CD4-positive, alpha-beta T cell treated with Interleukin-6 for 4 hours (primary cell): ENCODE measurements at regions not wholly inside any gene's neighbourhood (a gene's known extent, or its start where the extent isn't known, plus 50 kb on each side); places are given as distances from the start of the nearest gene placed in this dataset.
A peak's percentile ranks its signal among the peaks of the same experiment; 100 is the strongest.
"Not testable (repeated sequence)": the region's sequence is repeated elsewhere in the genome, so short reads cannot be mapped to it uniquely, and the experiment has no call there.

Source experiments
- DNase-seq: peaks from one replicate; pipeline ENCODE4 v3.0.0-alpha.2; 2020; ENCODE audit warnings: mixed read lengths

DNA sequence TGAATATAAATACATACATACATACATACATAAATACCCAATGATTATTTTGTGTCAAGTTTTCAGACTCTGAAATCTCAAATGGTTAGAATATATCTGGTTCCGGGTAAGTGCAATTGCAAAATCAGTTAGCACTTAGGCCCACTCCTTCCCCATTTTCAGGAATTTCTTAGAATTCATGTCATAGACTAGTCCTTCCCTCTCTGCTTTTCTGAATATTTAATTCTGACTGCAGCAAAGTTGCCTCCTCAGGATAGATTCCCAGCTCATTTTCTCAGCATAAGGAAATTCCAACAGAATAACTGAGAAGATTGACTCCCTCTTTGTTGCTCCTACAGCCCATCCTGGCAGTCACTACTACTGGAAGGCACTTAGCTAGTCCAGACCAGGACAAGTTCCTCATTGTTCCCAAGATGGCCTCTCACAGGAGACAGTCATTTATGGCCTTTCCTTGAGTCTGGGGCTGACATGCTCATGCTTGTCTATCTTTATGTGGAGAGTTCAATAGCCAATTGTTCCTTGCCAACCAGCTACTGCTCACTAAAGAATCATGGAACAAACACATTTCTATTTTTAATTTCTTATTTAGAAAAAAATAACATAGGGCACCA lies 142.9 kb upstream of the ITGB1 start:
- DNase-seq: no peak

DNA sequence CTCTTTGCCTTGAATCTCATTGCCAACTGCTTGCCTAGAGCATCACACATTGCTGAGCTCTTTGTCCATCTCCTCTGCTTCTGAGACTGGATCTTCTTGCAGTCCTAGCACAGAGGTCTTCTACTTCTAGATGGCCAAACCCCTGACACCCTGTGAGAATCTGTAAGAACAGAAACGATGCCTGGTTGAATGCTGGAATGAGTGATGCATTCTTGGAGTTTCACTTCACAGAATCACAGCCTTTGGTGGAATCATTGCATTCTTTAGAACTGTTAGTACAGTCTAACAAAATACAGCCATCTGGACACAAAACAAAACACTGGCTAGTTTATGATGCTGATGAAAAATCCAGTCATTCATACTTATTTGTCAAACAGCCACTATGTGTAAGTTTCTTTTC lies 141.7 kb upstream of the ITGB1 start:
- DNase-seq: no peak

DNA sequence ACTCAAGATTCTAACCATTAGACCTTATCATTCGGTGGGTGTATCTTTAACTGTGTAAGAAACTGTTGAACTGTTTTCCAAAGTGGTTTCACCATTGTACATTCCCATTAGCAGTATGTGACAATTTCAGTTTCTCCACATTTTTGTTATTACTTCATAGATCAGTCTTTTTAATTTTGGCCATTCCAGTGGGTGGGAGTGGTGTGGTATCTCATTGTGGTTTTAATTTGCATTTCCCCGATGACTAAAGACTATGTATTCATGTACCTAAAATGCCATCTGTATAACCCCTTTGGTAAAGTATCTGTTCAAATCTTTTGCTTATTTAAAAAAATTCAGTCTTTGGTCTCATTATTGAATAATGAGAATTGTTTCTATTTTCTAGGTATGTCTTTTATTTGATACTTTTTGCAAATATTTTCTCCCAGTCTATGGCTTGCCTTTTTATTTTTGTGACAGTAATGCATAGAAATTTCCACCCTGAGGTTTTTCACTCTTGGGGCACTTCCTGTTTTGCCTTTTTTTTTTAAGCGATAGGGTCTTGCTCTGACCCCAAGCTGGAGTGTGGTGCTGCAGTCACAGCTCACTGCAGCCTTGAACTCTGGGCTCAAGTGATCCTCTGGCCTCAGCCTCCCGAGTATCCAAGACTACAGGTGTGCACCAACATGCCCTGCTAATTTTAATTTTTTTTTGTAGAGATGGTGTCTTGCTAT lies 141.1 kb upstream of the ITGB1 start:
- no peak for DNase-seq

DNA sequence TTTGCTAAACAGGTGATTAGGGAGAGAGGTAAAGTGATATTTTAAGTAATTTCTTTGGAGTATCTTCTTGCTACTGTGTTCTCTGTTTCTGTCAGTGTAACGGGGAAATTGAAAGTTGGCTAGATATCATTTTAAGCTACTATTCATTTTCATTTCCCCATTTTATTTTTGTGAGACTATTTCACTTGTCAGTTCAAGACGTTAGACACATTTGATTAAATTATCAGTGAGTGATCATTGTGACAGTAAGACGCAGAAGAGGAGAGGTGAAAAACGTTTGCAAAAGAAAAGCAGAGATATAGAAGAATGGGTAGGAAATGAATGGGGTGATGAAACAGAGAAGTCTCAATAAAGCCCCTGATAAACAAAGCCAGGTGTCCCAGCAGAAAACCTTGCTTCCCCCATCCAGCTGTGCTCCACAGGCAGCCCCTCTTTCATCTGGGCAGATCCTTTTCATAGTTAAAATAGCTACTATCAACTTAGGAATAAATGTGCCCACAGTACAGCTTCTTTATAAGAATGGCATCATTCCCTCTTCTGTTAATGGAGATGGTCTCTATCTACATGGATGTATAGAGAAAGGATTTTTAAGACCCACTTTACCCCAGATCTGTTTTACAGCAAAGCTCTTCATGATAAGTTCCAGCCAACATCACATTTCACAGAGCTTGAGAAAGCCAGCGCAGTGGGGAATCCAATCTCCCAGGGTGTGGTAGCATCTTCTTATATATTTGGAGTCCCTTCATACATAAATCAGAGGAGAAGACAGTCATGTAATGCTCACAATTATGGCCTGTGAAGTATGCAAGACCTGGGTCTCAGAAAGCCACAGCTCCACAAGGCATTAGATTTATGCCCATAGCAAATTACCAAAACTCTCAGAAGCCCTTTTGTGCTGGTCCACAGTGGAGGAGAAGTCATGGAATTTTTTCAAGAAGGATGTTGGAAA lies 138.1 kb upstream of the ITGB1 start:
- DNase-seq: no peak

DNA sequence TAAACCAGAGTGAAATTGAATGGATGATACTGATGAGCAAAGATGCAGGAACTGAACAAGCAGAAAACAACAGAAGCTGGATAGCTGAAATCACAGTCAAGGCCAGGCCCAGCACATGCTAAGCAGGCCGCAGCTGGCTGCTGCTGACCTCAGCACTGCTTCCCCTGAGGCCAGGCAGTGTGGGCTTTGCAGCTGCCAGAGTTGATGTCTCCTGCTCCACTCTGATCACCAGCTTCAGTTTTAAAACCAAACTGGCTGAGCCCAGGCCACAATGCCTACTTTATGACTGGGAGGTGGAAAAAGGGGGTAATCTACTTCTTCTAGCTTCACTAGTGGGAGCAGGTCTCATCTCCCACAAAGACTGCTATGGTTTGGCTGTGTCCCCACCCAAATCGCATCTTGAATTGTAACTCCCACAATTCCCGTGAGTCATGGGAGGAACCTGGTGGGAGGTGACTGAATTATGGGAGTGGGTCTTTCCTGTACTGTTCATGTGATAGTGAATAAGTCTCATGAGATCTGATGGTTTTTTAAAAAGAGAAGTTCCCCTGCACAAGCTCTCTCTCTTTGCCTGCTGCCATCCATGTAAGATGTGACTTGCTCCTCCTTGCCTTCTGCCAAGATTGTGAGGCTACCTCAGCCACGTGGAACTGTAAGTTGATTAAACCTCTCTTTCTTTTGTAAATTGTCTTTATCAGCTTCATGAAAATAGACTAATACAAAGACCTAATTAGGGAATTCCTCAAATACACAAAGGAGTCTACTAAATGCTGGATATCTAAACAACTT lies 136.4 kb upstream of the ITGB1 start:
- no peak for DNase-seq

DNA sequence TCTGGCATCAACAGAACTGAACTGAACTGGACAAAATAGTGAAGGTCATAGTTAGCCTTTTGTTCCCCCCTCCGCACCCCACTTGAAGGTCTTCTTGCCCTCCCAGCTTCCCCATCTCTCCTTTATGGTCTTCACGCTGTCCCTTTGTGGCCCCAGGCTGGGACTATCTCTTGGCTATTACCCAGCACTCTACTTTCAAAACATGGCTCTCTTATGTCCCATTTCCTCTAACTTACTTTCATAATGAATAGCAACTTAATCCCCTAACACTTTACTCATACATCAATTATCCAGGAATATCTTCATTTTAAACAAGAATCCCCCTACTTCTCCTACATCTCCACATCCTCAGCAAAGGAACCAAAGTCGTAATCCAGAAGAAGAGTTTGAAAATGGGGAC lies 135.3 kb upstream of the ITGB1 start:
- no peak for DNase-seq

DNA sequence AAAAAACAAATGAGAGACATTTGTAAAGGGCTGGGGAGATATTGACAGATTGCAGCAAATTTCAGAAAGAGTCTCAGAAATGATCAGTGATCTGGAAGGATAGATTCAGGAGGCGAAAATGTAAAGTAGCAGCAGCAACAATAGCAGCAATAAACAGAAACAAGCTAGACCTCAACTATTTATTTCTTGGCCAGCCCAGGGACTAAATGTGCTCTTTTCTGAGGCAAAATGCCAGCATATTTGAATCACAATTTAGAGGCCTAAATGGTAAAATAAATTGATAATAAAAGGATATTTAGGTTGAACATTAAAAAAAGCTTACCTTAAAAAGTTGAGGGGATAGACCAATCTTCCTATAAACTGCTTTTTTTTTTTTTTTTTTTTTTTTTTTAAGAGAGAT lies 134.6 kb upstream of the ITGB1 start:
- no peak for DNase-seq

DNA sequence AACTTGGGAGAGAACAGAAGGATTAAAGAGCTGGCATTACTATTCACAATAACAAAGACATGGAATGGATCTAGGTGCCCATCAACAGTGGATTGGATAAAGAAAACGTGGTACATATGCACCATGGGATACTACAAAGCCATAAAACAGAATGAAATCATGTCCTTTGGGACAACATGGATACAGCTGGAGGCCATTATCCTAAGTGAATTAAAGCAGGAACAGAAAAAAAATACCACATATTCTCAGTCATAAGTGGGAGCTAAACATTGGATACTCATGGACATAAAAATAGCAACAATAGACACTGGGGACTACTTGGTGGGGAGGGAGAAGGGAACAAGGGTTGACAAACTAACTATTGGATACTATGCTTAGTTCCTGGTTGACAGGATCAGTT lies 133.2 kb upstream of the ITGB1 start:
- no peak for DNase-seq

DNA sequence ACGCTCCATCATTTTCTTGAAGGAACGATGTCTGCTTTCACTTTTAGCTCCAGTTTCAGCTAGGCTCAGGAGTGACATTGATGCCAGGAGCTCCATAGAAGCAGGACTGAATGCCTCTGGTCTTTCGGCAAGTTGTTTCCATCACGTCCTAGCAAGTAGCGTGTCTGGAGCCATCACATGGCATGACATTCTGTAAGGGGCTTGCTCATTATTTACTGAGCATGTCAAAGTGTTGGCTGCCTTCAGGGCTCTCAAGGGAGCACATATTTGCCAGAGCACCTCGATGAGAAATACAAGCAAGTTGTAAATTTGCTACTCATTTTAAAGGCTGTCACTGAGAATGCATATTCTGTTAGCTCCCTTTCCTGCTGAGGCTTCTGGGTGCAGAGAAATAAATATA lies 131.0 kb upstream of the ITGB1 start:
- no peak for DNase-seq

DNA sequence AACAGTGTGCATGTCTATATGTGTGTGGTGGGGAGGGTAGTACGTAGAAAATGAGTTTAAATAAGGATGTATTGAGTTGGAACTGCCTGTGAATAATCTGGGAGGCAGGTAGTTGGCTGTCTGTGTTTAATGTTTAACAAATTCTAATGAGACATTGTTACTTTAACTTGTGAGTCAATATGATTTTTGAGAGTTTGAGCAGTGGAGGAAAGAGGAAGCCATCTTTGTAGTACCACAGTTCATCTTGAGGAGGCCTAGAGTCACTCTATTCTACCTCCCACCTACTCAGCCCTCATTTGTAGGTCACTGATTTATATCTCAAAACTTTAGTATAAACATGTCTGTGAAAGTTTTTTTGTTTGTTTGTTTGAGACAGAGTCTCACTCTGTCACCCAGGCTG lies 129.9 kb upstream of the ITGB1 start:
- no peak for DNase-seq

DNA sequence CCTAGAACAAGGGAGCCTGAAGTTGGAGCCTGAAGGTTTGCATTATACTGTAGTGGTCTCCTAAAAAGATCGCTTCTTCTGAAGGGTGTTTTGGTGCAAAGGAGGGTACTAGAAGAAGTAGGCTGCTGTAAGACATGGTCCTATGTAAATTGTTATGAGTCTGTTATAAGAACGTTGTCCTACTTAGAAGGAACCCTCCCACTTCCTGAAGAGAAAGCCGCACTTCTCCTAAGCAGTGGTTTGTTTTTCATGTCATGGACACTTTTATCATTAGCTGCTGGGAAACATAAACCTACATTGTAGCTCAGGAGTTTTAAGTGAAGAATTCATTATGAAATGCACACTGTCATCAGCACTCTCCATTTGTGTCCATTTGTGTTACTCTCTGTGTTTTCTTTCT lies 129.1 kb upstream of the ITGB1 start:
- peak; percentile 9 for DNase-seq

DNA sequence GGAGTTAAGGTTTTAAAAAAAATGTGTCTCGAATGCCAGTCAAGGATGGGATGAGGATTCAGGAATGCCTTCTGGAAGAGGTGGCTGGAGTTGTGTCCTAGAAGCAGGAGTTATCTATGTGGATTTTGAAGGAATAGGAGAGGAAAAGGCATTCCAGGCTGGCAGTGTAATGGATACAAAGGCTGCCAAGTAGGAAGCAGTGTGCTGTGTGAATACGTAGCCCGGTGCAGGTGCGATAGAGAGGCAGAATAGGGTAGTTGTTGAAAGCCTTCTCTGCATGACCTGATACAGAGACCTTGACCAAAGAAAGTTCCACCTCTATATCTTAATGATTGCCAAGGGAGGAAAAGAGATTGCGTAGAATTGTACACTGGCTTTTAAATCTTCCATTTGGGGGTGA lies 128.1 kb upstream of the ITGB1 start:
- DNase-seq: no peak

DNA sequence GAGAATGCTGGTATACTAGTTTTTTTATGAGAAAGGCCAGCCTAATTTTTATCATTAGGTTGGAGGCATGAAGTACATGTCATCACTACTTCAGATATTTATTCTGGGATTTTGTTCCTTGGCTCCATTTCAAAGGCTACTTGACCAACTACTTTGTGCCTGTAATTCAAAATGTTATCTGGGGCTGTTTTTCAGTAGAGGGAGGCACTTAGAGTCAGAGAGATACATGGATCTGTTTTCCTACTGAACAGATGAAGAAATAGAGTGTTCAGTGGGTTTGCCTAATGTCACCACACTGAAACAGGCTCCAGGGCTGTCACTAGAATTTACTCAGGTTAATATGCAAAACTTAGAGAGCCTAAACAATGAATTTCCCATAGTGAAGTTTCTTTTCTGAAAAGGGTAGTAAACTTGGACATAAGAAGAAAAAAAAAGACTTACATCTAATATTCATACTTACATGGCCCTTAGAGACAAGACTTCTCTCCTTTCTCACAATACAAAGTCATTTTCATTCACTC lies 127.3 kb upstream of the ITGB1 start:
- DNase-seq: no peak

DNA sequence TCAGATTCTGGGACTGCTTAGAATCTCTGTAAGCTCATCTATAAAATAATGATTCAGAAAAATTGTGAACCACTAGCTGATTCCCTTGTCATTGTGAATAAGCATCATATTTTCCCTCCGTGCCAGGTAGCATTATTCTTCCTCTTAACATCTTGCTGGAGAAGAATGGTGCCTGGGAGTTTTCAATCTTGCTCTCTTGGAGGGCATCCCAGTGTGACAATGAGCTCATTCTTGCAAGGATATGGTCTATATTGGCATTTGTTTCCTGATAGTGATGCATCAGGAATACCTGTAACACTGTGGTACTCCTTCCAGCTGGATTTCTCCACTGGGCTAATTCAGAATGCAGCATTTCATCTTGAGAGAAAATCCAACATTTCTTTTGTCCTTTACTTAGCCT lies 126.4 kb upstream of the ITGB1 start:
- DNase-seq: no peak

DNA sequence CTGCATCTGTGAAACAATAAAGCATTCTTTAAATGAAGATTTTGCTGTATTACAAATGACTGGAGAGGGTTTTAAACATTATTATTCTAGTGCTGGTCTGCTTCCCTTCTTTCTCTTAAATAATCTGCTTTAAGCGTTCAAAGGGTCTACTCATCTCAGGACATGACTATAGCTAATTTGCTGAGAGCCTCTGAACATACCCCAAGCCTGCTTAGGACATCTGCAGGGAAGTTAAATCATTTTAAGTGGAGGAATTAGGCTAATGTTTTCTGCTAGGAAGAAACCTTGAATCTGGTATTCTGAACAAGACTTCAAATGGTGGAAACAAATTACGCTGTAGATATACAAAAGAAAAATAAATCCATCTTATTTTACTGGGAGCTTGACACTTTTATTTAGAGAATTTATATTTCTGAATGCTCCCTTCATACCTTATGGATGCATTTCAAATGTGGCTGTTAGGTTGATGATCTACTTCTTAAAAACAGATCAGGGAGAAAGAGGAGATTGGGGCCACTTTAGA lies 124.4 kb upstream of the ITGB1 start:
- no peak for DNase-seq

DNA sequence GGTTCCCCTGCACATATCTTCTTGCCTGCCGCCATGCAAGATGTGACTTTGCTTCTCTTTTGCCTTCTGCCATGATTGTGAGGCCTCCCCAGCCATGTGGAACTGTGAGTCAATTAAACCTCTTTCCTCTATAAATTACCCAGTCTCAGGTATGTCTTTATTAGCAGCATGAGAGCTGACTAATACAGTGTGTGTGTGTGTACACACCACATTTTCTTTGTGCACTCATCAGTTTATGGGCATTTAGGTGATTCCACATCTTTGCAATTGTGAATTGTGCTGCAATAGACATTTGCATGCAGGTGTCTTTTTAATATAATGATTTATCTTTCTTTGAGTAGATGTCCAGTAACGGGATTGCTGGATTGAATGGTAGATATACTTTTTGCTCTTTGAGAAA lies 122.4 kb upstream of the ITGB1 start:
- not testable (repeated sequence) for DNase-seq

DNA sequence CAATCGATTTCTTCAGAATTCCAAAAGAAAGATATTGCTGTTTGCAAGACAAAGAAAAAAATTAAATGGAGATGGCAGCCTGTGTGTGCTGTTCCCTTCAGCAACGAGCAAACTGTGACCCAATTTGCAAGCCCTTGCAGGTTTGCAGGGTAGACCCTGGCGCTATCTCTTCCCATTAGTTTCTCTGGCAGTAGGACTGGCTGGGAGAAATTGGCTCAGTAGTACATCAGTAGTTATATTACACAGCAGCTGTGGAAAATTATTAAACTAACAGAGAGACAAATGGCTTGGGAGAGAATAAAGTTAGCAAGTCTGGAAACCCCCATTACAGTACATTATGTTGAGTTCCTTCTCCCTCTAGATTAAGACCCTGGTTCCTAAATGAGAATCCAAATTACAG lies 116.4 kb upstream of the ITGB1 start:
- DNase-seq: no peak

DNA sequence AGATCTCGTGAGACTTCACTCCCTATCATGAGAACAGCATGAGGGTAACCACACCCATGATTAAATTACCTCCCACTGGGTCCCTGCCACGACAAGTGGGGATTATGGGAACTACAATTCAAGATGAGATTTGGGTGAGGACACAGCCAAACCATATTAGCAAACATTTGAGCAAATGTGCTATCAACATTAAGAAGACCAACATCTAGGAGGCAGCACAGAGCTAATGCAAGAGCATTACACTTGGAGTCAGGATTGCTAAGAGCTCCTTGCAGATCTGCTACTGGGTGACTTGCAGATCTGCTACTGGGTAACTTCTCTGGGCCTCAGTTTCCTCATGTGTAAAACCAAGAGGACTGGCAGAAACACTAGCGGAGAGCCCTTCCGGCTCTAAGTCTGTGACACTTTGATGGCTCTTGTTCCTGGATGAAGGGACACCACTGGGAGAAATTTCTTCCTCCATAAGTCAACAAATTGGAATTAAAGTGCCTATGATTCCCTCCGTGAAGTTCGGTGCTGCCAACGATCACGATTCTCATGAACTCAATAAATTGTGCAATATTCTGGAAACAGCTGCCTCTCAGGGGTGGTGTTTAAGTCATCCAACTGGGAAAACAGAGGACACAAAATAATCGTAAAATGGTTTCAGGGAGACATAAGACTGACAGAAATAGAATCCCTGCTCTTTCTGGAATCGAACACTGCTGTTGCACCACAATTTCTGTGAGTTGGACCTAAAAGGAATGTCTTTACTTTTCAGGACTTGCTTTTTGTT lies 115.8 kb upstream of the ITGB1 start:
- DNase-seq: no peak

DNA sequence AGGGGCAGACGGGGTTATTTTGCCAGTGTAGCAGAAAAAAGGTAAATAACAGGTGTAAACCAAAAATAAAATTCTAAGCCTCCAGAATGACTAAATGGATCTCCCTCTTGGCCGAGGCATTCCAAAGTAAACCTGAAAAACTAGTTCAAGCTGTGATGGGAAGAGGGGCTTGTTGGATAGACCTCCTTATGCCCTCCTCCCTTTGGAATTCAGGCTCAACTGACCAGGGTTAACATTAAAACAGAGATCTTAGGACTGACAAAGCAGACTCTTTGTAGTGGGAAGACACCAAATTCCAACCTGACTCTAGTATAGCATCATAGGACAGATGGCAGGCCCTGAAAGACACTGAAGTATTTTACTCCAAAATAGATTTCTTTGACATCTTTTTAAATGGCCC lies 113.8 kb upstream of the ITGB1 start:
- DNase-seq: no peak

DNA sequence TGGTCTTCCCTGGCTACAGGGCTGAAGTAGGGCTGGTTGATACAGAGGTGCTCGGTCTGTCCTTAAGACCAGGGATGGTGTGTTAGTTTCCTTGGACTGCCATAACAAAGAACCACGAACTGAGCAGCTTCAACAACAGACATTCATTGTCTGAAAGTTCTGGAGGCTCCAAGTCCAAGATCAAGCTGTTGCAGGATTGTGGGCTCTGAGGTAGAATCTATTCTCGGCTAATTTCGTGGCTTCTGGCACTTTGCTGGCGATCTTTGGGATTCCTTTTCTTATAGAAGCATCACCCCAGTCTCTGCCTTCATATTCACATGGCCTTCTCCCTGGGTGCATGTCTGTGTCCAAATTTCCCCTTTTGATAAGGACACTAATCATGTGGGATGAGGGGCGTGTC lies 112.1 kb upstream of the ITGB1 start:
- DNase-seq: no peak

DNA sequence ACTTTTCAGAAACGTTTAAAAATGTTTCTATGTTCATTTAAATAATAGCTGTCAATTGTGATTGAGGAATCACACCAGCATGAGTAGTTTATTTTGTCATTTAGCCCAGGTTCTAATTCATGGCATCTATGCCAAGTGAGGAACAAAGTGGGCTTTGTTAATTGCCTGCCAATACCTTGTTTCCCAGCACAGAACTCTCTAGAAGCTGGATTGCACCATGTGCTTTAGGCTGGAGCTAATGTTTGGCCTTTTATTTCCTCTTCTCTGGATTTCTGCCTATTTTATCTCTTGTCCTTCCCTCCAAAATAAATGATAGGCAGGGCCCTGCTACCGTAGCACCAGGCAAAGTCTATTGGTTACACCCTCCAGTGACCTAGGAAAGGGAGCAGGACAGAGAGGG lies 109.9 kb upstream of the ITGB1 start:
- no peak for DNase-seq

DNA sequence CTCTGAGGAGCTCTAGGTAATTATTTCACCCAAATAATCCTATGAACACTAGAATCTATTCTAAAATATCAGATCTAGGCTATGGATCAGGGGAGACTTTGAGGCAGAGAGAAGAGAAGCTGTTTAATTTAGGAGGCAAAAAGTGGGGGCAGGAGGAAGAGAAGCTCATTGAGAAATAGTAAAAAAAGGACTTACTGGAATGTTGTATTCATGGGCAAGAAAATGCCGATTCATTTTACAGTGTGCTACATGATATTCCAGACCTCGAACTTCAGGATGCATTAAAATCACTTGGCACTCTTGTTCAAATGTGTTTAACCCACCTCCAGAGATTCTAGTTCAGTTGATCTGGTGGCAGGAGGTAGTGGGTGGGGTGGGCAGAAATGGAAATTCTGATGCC lies 109.5 kb upstream of the ITGB1 start:
- no peak for DNase-seq
